NCI-H146 treated with DMSO at 0.1 percent for 48 hours (cell line): ENCODE measurements at regions not wholly inside any gene's neighbourhood (a gene's known extent, or its start where the extent isn't known, plus 50 kb on each side); places are given as distances from the start of the nearest gene placed in this dataset.

Experiments
- DNase-seq: peaks from one replicate; lab custom pipeline; 2025; ENCODE audit not compliant: unreplicated experiment; lab: John Stamatoyannopoulos, UW

DNA sequence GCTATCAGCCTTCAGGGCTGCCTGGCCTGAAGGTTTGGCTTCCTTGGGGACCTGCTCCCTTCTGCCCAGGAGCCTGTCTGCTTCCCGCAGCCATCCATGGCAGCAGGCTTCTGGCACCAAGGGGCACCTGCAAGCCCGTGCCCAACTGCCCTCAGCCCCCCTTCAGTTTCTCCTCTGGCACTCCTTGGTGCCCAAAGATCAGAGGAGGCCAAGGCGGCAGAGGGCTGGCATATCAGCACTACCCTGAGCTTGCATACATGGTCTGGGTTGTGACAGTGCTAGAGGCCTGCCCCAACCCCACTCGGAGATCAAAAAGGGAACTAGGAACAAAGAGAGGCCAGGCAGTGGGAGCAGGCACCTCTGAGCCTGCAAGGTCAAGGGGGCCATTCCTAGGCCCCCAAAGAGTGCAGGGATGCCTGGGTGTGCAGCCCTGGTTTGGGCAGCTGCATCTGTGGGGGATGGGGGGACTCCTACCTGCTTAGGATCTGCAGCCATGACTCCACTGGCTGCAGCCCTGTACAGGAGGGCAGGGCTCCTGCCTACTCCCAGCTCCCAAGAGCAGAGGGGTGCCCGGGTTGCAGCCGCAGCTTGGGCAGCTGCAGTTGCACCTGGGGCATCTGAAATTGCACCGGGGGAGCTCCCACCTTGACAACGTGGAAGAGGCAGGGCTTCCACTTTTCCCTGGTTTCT lies 76.2 kb upstream of the TP63 start:
- no peak for DNase-seq

DNA sequence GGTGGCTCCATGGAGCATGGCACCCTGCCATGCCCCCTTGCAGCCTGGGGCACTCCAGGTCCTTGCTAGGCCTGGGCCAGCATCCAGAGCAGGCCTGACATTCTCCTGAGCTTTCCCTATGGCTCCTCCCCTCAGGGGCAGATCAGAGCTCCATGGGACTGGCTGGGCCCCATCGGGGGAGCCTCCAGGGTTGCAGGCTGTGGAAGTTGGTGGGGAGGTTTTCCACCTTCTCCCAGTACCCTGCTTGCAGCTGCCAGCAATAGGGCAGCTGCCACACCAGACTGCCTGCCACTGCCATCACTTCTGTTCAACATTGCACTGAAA lies 75.7 kb upstream of the TP63 start:
- DNase-seq = no peak

DNA sequence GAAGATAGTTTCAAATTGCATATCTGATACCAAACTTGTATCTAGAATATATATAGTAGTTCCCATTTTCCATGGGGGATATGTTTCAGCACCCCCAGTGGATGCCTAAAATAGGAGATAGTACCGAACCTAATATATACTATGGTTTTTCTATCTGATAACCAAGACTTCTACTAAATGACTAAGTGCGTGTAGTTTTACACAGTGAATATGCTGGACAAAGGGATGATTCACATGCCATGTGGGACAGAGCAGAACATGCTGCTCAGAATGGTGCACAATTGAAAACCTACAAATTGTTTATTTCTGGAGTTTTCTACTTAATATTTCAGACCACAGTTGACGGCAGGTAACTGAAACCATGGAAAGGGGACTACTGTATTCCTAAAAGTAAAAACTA lies 73.4 kb upstream of the TP63 start:
- no peak for DNase-seq

DNA sequence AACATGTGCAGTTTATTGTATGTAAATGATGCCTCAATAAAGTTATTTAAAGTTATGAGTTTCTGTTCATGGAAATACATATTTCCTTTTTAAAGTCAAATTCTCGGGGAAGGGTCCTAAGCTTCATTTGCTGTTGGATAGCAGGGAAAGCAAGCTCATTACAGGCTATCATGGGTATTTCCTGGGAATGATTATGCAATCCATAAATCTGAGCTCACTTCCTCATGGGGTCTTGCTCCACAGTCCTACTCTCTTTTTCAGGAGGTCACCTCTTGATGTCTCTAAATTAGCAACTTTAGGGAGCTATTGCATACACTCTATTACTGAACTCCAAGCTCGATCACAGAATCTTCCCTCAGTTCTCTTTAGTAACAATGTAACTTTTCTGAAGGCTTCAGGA lies 69.9 kb upstream of the TP63 start:
- DNase-seq = no peak

DNA sequence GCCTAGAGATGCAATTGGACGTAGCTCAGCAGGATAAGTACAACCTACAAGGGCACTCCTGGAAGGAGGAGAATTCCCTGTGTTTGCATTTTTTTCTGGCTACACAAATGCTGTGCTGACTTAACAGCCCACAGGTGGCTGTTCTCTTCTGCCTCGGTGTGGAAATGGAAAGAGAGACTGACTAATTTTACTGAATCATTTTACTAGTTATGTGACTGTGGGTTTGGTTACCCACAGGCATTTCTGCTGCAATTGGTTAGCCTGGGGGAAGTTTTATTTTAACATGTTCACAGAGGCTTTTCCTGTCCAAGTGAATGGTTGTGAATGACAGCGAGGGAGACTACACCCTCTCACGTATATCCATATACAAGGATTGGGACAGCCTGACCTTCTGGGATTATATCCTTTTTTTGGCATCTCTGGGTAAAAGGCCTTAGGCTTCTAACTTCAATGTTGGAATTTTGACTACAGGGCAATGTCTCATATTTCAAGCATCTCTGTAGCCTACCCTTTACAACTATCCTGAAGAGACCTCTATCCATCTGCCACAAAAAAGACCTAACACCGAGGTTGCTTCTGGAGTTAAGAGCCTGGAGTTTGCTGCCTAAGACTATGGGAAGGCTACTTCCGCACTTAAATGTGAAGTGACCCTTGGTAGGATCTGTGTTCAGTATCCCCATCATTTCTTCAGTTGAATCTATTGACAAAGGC lies 67.2 kb upstream of the TP63 start:
- no peak for DNase-seq

DNA sequence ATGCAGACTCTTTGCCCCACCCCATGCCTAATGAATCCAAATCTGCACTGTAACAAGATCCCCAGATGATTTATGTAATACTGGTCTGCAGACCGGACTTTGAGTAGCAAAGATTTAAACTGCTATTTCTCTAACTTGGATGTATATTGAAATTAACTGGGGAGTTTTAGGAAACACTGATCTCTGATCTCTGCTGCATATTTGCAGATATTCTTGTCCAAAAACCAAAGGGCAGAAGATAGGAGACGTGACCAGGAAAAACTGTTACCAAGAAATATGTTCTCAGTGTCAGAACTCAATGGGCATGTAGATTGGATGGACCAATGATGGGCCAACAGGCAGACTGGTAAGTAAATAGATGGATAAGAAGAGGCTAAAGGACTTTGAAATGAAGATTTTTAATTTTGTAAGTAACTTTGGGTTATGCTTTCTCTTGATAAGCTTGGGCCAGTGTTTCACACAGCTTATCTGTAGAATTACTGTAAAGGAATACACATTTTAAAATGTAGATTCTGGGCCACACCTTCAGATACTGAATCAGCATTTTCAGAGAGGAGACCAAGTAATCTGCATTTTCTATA lies 64.5 kb upstream of the TP63 start:
- no peak for DNase-seq

DNA sequence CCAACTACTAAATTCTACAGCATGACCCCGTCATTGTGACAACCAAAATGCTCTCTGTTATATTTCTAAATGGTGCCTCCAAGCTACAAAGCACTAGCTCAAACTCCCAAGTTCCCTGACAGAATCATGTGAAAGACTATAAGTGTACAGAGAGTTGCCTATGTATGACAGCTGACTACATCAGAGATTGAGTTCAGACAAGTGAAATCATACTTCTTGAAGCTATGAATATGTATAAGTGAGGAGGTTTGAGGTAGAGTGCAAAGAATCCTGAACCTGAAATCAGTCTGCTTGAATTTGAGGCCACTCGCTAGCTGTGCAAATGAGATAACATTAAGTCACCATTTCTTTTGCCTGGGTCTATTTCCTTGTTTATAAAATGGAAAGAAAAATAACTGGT lies 63.9 kb upstream of the TP63 start:
- no peak for DNase-seq

DNA sequence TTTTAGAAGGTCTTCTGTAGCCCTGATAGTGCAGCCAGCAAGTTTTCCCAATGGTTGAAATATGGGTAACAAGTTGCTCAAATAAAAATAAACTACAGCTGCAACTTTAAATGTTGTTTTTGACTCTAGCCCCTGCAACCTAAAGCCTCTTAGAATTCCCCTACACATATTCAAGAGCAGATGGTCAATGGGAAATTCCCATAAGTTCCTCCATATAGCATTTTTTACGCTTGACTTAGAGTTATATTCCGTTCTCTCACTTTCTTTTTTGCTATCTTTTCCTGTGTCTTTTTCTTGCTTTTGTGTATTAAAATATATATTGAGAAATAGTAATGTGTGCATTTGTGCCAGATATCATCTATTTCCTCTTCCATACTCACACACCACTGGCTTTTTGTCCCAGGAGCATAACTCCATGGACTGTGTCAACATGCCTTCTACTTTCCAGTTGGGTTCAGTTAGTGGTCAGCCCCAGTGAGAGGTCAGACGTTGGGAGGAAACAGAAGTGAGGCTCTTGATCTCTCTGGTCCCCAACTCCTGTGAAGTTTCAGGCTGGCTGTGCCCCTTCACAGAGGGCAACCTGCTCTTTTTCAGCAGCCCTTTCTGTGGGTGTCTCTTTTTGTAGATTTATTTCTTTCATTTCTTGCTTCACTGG lies 63.3 kb upstream of the TP63 start:
- DNase-seq = no peak

DNA sequence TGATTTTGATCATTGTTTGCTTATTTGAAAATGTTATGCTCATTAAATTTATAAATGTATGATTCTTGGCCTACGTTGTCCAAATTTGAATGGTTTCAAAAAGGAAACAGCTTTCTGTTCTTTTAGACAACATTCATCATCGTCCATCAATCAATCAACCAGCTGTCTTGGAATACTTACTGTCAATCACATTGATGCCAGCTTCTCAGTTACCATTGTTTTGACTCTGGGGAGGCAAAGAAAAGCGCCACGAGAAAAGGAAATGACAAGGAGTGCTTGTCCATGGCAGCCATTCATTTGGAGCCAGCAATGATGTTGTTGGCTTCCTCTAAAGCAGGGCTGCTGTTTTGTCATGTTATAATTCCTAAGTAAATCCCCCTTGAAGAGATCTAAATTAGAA lies 62.2 kb upstream of the TP63 start:
- DNase-seq = no peak

DNA sequence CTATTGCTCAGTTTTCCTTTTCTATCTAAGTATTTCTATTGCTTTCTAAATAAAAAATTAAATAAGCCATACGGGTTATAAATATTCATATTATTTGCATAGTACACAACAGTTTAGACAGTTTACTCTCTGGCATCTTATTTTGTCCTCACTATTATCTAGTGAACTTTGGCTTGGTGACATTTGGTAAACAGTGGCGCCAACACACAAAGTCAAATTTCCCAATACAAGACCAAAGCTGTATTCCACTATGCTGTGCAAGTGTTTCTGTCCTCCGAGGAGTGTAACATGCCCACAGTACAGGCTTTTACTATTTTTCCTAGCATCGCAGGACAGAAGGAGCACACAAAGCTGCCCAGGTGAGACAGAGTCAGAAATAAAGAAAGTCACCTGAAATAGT lies 61.7 kb upstream of the TP63 start:
- DNase-seq = no peak

DNA sequence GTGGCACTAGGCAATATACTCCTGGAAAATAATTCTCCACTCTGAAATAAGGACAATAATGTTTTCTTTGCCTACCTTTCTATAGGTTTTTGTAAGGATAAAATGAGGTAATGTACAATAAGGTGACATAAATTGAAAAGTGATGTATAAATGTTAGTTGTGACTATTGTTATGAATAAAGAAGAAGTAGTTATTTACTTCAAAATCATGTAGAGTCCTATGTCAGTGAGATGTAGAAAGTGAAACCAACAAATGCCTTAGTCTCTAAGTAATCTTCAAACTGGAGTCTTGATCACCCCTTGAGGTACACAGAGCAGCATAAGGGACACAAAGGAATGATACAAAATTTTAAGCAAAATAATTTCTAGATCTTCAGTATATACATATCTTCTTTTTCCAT lies 60.3 kb upstream of the TP63 start:
- DNase-seq = no peak

DNA sequence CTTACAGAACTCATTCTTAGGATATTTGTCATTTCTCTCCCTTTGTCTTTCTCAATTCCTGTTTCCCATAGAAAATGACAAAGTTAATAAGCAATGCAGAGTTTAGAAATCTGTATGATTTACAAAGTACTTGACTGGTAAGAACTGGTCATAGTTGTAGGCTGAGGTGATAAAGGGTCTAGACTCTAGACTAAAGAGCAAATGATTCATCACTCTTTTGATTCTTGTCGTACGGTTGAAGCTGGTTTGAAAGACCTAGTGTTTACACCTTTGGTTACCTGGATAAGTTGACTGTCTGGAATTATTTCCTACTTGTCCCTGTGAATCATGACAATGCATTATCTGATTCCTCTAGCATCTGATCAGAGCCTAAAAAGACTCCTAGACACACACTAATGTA lies 58.9 kb upstream of the TP63 start:
- no peak for DNase-seq

DNA sequence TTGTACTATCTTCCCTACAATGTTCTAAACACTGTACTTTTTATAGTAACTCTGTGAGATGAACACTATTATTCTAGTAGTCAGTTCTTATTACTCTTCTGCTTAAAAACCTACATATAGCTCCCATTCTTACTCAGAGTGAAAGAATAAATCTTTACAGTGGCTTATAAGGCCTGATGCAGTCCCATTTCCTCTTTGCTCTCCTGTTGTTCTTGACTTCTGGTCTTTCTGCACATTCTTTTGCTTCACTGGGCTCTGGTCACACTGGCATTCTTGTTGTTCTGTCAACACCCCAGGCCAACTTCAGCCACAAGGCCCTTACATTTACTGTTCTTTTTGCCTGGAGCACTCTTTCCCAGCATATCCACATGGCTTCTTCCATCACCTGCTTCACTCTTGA lies 58.2 kb upstream of the TP63 start:
- DNase-seq = no peak

DNA sequence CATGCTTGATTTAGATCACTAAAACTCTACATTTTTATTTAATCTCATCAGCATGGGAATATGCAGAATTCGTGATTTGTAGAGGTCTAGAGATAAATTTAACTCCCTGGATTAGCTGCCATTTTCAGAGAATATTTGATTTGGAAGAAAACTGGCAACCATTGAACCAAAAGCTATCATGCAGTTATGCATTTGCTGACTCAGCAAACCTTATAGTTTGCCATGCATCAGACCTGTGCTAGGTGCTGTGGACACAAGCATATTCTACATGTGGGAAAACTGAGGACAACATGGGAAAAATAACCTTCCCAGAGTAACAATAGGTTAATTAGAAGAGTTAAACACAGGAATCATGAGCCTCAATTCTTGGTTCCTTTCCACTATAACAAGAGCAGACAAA lies 54.7 kb upstream of the TP63 start:
- no peak for DNase-seq

DNA sequence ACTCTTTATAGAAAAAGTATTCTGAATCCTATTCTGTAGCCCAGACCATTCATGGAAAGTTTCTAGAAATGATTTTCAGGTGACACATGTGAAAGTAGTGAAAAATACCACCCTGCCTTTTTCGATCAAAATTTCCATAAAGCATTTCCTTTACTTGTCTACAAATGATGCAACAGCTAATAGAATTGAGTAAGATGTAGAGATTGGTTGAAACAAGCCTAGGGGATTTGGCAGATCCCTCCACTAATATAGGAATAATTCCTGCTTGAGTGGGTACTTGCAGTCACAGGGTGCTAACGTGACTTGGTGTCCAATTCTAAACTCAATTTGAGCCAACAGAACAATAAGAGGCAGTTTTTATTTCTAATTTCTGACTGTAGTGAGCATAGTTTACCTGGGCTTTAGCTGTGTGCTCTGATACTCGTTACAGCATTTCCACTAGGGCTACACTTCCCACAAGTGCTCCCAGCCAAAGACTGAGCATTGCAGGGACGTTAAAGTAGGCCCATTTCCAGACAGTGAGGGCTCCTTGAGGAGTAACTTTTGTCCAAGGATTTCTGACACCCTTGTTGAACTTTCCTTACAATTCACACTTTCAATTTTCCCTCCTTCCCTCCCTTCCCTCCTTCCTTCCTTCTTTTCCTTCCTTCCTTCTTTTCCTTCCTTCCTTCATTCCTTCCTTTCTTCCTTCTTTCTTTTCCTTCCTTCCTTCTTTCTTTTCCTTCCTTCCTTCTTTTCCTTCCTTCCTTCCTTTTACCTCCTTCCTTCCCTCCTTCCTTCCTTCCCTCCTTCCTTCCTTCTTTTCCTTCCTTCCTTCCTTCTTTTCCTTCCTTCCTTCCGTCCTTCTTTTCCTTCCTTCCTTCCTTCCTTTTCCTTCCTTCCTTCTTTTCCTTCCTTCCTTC lies 53.9 kb upstream of the TP63 start:
- no peak for DNase-seq

DNA sequence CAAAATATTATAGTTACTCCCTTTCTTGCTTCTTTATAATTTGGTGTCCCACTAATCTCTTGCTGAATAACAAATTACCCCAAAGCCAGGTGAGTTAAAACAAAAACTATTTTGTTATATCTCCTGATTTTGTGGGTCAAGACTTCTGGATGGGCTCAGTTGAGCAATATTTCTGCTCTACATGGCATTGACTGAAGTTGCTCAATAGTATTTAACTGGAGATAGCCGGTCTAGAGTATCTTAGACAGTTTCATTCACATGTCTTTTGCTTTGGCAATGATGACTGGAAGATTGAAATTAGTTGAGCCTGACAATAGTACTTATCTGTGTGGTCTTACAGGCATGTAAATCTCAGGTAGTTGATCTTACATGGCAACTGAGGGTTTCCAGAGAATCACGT lies 51.0 kb upstream of the TP63 start:
- DNase-seq = no peak
